PC-3 (cell line): ENCODE measurements at regions not wholly inside any gene's neighbourhood (a gene's known extent, or its start where the extent isn't known, plus 50 kb on each side); places are given as distances from the start of the nearest gene placed in this dataset.

Experiments
- EZH2 ChIP-seq: fragments of 300-600 bp; sonication (generic); IDR thresholded peaks from one replicate; pipeline ENCODE4 v1.6.1; 2017; ENCODE audit warnings: antibody characterized with exemption, mild to moderate bottlenecking, low read length; ENCODE audit not compliant: unreplicated experiment
- TF ChIP-seq, protein P1 (sequence below): fragments of 300-600 bp; sonication (generic); conservative IDR thresholded peaks from 2 replicates; pipeline ENCODE4 v1.5.1; 2017; ENCODE audit warnings: antibody characterized with exemption, low read depth, mild to moderate bottlenecking, low read length

DNA sequence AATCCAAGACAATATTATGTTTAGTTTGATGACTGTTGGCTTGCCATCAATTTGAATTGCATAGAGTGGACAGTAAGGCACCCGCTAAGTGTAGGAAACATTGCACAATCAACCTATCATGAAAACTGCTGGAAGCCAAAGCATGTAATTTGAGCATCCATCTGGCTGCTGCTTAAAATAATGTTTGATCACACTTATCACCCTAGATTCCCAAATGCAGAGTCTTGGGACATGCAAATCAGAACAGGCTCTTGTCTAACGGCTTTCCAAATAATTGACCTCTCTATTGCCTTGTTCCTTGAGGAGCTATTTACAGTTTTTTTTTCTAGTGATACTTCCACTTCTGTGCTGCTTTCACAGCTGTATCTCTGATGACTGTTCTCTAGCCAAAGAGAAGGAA lies 342.1 kb downstream of the PRR16 start:
- no peak for TF ChIP-seq EZH2
- TF ChIP-seq, protein P1, sequence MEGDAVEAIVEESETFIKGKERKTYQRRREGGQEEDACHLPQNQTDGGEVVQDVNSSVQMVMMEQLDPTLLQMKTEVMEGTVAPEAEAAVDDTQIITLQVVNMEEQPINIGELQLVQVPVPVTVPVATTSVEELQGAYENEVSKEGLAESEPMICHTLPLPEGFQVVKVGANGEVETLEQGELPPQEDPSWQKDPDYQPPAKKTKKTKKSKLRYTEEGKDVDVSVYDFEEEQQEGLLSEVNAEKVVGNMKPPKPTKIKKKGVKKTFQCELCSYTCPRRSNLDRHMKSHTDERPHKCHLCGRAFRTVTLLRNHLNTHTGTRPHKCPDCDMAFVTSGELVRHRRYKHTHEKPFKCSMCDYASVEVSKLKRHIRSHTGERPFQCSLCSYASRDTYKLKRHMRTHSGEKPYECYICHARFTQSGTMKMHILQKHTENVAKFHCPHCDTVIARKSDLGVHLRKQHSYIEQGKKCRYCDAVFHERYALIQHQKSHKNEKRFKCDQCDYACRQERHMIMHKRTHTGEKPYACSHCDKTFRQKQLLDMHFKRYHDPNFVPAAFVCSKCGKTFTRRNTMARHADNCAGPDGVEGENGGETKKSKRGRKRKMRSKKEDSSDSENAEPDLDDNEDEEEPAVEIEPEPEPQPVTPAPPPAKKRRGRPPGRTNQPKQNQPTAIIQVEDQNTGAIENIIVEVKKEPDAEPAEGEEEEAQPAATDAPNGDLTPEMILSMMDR, result no peak
